NCI-H446 treated with DMSO at 0.1 percent for 48 hours (cell line): ENCODE measurements at regions not wholly inside any gene's neighbourhood (a gene's known extent, or its start where the extent isn't known, plus 50 kb on each side); places are given as distances from the start of the nearest gene placed in this dataset.
A peak's percentile ranks its signal among the peaks of the same experiment; 100 is the strongest.

Source experiments
- DNase-seq: peaks from one replicate; lab custom pipeline; 2025; lab: John Stamatoyannopoulos, UW

DNA sequence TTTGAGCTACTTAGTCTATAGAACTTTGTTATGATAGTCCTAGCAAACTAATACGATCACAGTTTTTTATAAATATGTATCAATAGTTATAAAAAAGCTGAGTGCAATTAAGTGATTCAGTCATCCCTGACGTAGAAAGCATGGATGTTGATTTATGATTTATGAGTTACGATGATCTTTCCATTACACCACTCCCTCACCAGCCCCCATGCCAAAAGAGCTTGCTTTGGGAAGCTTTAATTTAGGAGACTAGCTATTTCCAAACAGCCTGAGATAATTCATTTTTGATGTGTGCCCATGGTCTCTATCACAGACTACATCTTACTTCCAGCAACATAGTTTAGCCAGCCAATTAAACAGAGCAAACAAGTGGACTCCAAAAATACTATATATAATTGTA lies 256.8 kb downstream of the GABRG2 start:
- DNase-seq, result peak; percentile 77

DNA sequence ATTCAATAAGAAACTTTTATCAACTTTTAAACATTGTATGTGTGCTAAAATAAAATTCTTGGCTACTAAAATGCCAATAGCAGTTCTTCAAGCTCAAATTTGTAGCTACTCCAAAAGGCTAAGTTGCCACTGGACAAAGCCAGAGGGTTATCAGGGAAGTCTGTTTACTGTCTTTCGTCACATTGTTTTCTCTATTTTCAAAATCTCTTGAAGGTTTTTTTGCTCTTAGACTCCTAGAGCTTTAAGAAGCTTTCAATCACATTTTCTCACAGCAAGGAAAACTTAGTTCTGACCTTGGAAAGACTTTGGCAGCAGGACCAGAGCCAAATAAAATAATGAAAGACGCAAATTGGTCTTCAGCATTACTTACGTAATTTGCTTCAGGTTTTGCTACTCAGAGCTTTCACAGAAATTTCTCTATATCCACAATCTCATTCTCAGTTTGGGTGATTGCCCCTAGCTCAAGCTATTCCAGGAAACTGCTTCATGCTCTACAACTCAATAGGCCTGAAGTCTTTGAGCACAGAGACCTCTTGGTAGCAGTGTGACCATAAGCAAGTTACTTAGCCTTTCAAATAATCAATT lies 257.7 kb downstream of the GABRG2 start:
- no peak for DNase-seq

DNA sequence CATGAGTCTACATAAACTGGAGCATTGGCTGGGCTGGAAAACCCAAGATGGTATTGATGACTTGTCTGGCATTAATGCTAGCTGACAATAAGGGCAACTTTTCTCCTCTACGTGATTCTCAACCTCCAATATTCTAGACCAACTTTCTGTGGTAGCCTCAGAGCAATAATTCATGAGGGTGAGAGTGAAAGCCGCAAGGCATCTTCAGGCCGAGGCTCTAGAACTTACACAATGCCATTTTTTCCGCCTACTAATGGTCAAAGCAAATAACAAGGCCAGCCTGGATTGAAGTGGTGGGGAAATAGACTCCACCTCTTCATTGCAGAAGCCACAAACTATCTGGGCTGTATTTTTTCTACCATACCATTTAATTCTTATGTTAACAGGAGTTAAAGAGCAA lies 267.4 kb downstream of the GABRG2 start:
- no peak for DNase-seq

DNA sequence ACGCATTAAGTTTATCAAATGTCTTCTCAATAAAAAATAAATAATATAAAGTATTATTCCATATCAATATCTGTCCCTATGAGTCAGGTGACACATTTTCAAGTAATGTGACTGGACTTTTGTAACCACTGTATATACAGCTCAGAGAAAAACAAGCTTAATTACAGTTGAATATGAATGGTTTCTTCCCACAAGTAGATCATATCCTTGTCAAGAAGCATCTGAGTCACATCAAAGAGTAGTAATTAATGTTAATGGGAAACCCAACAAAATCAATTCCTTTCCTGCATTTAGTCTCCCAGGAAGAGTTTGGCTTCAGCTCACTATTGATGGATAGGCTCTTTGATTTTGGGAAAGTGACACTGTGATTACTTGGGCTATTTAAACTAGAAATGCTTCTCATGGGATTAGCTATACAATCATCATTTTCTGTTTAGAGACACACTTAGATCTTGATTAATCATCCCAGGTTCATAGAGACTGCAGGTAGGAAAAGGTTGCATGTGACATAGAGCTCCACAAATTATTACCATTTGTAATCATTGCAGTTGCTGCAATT lies 292.9 kb downstream of the GABRG2 start:
- no peak for DNase-seq

DNA sequence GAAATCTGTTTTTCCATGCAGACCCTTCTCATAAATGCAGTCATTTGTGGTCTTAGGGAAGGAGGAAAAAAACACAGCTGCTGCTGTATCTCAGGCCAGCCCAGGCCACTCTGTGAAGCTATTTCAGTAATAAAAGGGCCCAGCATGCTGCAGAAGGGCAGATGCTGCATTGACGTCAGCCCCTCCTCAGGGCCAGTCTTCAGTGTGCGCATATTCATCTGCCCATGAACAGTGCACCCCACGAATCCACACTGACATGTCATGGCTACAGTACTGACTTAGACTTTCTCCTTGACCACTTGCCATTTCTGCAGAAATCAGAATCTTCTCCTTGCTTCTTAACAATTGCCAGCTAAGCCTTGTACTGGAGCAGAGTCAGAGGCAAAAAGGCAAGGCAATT lies 304.7 kb downstream of the GABRG2 start:
- no peak for DNase-seq

DNA sequence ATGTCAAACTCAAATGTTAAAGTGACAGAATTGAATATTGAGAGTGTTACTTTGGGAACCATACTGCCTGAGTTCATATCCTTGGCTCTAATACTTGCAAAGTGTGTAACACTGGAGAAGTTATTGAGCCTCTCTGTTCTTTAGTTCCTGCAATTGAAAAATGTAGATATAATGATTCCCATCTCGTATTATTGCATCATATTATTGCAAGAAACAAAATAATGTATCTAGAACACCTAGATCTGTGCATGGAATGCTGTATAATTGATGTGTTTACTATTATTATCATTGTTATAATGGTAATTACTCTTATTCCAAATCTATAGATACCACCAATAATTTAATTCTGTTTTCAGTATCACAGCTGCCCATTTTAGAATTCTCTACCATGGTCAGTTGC lies 310.3 kb downstream of the GABRG2 start:
- DNase-seq, result no peak

DNA sequence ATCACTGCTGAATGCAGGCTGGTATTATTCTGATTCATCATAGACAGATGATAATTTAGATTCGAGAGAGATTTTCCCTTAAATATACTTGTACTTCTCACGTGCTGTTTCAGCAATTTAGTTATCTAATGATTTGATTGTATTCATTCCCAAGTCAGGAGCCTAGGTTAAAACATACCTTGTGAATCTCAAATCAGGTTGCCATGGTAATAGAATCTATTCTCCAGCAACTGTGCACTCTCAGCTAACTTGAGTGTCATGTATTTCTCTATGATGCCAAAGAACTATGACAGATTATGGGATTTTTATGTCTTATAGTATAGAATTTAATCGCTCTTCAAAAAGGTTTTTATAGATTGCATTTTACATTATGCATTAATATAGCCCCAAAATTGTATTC lies 315.3 kb downstream of the GABRG2 start:
- DNase-seq, result no peak

DNA sequence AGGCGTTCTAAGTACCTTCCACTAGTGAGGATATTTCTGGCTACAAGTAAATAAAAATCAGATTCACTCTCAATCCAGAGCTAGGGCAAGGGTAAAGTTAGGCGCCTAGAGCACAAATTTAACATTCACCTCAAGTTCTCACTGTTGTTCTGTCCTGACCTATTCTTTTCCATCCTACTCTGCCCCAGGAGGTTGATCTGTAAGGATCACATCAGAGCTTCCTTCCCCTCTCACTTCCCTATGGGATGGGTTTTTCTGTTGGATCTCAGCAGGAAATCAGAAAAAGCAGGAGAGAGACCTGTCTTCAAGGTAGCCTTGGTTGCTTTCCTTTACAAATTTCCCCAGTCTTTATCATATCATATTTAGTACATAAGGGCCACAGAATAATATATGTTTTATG lies 316.7 kb downstream of the GABRG2 start:
- DNase-seq, result no peak

DNA sequence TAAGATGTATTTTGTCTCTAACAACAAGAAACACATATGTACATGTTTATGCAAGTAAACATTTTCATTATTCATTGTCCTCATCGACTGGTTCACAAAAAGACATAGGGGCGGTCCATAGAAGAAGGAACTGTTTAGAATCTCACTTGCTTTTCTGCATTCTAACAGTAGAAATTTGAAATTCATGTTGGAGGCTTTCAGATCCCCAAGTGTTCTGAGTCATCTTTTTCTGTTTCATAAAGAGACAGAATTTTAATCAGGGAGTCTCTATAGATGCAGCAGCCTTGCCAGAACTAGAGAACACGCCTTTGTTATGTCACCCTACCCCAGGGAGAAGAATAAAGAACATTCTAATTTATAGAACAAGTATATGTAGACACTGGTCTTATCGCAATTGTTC lies 324.3 kb downstream of the GABRG2 start:
- DNase-seq, result peak; percentile 67

DNA sequence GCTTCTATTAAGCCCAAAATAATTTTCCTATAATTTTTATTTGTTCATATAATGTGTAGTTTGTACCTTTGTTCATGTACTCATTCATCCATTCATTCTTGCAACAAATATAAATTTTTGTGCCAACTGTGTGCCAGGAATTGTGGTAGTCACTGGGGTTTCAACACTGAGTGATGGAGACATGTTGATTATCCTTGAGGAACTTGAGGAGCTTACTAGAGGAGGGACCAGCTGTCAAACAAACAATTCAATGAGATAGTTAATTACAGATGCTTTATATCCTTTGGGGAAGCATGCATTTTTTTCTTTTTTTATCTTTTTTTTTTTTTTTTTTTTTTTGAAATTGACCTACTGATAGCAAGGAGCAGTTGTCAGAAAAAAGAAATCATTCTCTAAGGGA lies 324.8 kb downstream of the GABRG2 start:
- DNase-seq, result peak; percentile 22

DNA sequence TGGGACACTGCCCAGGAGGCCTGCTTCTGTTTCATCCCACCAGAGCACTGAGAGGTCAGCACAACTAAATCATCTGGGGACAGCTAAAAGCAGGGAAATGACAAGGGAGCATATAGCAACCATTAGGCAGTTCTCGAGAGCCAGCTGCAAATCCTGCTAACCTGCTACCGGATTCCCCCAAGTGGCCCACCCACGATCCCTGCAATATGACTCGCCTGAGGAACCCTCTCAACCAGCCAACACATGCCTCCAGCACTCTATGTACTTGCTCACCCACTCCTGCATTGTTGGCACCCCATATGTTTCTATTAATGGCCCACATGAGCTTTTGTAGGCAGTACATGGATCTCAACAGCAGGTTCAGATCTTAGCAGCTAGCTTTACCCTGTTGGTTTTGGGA lies 326.0 kb downstream of the GABRG2 start:
- no peak for DNase-seq

DNA sequence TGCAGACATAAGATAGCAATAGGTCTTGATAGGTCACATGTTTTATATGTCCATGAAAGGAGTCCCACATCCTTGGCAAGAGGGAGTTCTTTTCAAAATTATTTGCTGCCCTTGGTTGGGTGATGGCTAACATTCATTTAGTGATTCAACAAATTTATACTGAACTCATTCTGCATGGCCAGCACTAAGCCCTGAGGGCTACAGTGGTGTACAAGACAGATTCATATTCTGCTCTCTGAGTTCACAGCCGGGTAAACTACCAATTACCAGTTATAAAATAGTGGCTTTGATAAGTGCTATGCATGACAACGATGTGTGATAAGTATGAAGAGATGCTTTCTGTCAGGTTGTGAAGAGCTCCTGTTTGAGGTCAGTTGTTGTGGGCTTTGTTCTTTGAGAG lies 340.0 kb downstream of the GABRG2 start:
- DNase-seq, result no peak

DNA sequence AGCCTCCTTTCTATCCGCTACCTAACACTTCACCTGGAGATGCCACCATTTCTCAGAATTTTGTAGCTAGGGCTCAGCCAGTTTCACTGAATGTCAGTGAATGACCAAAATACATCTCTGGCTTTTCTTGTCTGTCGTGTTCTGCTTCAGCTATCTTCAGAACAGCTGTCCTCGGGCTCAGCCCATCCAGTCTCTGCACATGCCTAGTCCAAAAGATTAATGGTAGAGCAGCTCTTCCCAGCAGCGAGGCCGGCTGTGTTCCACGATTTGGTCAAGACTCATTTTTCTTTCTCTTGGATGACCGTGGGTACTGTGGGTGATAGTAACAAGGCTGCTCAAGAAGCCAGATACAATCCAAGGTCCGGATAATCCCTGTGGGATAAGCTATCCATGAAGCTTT lies 342.8 kb downstream of the GABRG2 start:
- no peak for DNase-seq

DNA sequence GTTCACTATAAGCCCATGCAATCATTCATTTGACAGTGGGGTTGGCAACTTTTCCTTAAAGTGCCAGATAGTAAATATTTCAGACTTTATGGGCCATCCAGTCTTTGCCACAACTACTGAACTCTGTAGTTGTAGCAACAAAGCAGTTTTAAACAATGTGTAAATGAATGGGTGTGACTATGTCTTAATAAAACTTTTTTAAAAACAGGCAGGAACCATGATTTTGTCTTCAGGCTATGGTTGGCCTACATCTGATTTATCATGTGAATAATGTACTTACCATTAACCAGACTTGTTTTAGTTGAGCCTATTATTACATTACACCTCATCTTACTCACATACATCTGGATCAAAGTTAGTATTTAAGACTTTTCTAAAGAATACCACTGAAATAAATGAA lies 361.6 kb downstream of the GABRG2 start:
- no peak for DNase-seq

DNA sequence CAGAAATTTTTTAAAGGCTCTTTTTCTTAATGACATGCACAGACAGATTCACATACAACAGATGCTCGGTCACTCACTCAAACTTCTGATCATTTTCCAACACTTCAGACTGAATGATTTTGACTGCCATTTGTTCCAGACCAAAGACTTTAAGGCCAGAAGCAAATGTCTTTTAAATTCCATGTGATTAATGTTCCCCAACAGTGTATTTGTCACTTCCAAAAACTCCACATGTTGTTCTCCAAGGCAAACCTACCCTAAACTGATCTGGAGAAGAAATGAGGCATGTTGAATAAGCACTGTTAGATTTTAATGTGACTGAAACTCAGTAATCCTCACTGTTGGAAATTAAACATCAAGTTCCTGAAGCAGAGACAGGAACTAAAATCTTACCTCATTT lies 366.7 kb downstream of the GABRG2 start:
- peak; percentile 95 for DNase-seq

DNA sequence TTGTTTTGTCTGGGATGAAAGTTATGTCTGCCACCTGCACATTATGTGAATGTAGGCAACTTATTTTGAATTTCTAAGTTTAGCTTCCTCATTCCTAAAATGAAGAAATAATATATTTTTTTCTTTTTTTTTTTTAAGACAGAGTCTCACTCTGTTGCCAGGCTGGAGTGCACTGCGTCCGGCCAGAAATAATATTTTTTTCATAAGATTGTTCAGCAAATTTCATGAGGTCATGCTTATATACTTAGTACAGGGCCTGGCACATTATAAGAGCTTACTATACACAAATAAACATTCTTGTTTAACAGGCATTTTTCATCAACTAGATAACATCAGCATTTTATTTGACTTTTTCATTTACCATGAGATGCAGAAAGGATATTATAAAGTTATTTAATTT lies 368.5 kb downstream of the GABRG2 start:
- no peak for DNase-seq

DNA sequence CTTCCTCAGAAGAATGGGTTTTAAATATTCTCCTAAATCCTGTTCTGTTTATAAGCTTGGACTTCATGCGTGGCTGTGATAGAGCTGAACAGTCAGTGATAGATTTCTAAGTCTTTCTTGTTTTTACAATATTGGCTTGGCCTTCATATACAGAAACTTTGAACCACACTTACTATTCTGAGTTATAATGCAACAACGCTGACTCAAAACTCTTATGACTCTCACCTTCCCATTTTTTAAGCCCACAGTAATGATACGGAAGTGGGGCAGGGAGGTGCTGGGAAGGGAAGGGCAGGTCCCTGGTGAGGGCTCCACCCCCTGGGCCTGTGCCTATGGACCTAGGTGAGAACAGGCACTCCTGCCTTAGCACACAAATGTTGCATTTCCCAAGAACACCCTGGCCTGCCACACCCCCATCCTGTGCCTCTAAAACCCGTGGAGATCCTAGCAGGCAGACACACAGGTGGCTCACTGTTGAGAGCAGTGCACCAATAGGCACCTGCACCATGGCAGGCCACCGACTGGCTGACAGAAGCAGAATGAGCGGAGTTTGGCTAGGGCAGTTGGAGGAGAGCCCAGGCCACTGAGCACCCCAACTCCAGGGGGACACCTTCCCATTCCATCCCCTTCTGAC lies 376.7 kb downstream of the GABRG2 start:
- no peak for DNase-seq

DNA sequence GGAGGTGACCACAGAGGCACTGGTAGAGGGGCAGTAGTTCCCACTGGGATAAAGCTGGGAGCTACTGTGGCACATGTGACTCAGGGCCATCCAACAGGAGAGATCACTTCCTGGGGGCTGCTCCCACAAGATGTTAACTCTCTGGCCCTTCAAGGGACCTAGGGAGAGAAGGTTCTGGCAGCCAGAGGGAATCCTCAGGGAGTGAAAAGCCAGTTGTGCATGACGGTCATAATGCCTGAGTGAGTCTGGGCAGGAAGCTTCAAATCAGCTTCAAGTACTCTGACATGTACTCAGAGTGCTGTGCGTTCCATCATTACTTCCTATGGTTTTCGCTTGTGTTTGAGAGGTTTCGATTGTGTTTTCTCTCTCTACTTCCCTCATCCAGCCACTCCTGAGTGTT lies 388.5 kb downstream of the GABRG2 start:
- no peak for DNase-seq

DNA sequence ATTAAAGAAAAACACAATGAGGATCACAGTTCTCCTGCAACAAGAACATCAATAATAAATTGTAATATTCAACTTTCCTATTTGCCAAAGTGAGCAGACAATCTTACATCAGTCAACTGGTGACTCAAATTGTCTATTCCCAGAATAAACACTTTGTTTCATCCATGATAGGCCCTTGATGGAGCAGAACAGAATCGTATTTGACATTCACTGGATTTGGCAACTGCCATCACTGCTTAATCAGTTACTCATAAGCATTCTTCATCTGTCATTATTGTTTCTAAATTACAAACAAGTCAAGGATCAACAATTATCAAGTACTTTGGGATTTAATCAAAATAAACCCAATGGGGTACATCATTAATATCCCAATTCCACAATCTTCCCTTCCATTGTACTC lies 398.4 kb downstream of the GABRG2 start:
- DNase-seq, result no peak

DNA sequence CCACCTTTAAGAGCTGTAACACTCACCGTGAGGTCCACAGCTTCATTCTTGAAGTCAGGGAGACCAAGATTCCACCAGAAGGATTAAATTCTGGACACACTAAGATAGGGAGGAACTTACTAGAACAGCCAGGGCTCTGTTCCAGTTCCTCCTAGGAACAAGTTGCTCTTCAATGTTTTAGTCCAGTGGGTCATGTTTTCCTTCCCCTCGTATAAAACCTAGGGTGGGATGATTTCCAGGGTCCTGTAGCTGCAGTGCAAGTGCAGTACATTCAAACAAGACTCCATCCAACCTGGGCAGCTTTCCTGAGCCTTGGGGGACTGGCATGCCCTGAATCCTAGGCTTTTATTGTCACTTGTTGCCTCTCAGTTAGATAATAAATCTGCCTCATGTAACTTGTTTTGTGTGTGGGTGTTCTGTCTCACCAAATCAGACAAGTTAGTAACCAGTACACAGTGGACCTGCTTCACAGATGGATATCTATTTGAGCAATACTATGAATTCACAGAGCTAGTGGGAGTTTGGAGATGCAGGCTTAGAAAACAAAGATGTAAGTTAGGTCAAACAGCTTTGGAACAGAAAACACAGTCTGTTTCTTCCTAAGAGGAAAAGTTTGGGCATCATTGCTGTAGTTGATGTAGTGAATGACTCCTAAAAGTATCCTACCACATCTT lies 405.6 kb downstream of the GABRG2 start:
- no peak for DNase-seq

DNA sequence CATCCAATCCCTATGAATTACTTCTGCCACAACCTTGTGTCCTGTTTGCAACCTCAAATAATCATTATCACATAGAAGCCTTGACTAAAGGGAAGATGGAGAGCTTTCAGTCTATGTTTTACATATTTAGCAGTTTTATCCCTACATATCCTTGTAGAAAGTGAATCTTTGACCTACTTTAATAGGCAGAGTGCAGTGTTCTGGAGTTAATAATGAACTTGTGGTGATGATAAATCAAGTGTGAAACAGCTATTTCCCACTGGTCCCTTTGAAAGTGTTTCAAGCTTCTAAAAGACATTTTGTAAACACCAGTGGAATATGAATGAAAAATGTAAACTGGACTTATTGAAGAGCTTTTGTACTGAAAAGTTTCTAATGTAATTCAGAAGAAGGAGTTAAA lies 406.7 kb downstream of the GABRG2 start:
- no peak for DNase-seq

DNA sequence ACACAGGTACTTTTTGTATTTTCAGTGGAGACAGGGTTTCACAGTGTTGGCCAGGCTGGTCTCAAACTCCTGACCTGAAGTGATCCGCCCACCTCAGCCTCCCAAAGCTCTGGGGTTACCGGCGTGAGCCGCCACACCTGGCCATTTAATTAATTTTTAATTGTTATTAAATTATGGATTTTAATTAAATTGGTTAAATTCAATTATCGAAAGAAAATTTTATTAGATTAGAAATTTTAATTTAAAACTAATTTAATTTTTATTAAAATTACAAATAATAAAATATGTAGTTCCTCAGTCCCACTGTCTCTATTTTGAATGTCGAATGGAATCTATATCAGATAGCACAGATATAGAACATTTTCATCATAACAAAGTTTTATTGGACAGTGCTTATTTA lies 416.5 kb downstream of the GABRG2 start:
- DNase-seq, result no peak

DNA sequence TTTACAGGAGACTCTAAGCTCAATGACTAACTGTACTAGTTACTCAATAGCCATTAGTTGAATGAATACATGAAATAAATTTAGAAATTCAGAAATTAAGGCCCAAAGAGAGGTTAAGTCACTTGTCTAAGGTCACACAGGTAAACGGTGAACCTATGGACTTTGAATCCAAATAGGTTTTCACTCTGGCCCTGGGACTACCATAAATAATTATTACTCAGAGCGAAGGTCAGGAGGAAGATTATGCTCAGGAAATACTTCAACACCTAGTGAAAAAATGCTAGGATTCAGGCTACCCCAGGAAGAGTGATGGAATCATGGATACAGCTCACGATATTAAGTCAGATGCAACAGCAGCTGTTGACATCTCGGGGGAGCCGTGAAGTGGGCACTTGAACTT lies 417.4 kb downstream of the GABRG2 start:
- DNase-seq, result no peak
